Transverse colon (tissue), 1 donor: ENCODE measurements at regions not wholly inside any gene's neighbourhood (a gene's known extent, or its start where the extent isn't known, plus 50 kb on each side); places are given as distances from the start of the nearest gene placed in this dataset.

ENCODE experiments used
- EP300 ChIP-seq: sonication (generic); formaldehyde crosslinking; IDR thresholded peaks from one replicate; pipeline ENCODE4 v1.6.1; 2017; ENCODE audit warnings: antibody characterized with exemption, low read depth
- POLR2A ChIP-seq: fragments of 450-650 bp; IDR thresholded peaks from one replicate; pipeline ENCODE4 v1.6.1; 2016; ENCODE audit warnings: antibody characterized with exemption, mild to moderate bottlenecking, moderate library complexity

- TF ChIP-seq POLR2A (no peak), EP300 (no peak)
Measured at GRCh38 chr13:86006317-86006716, 207.1 kb upstream of the SLITRK6 start.
